ENCODE measurements at regions not wholly inside any gene's neighbourhood (a gene's known extent, or its start where the extent isn't known, plus 50 kb on each side); places are given as distances from the start of the nearest gene placed in this dataset.

GRCh38 chr12:83515306-83516026, 828.8 kb downstream of the TMTC2 start:
- no peak for FAIRE-seq
- TF ChIP-seq EZH2 (IDR thresholded peaks at IDR 0.05; ENCODE audit: low read length), result no peak
- TF ChIP-seq CTCF (optimal IDR thresholded peaks at IDR 0.05 in 1 of 3, IDR thresholded peaks at IDR 0.05 in 1 of 3, conservative IDR thresholded peaks at IDR 0.05 in 1 of 3; ENCODE audit: extremely low read depth in 1 of 3, insufficient read depth in 2 of 3, low read length in 3 of 3), result no peak
- DNase-seq (ENCODE audit: low read depth, low spot score), result no peak
- H3K4me2 ChIP-seq (ENCODE audit: control insufficient read depth, extremely low read depth, insufficient read depth, low read depth, low read length), result no peak overlapping the region
- no peaks in the 10 kb centered on the region for H3K79me2 ChIP-seq (ENCODE audit: control insufficient read depth, insufficient read depth, low read length)
- no peaks in the 10 kb centered on the region for H3K9me3 ChIP-seq (ENCODE audit: control insufficient read depth, low read depth, low read length)
- no peaks in the 10 kb centered on the region for H4K20me1 ChIP-seq (ENCODE audit: control insufficient read depth, extremely low read depth, insufficient read depth, low read length)
- no peaks in the 10 kb centered on the region for H3K4me1 ChIP-seq (ENCODE audit: control insufficient read depth, extremely low read depth, insufficient read depth, low read length)
- dilution Hi-C loops (cut with MboI; ENCODE audit: extremely low pct_ligation_motif_present, low sequenced_read_pairs), result no loop called here
- no peaks in the 10 kb centered on the region for H3K27me3 ChIP-seq (ENCODE audit: control insufficient read depth, extremely low read depth, insufficient read depth, low read length)
- H3K9ac ChIP-seq (ENCODE audit: control insufficient read depth, extremely low read depth, insufficient read depth, low read length), result no peak overlapping the region
- no peak overlapping the region for H2AFZ ChIP-seq (ENCODE audit: control insufficient read depth, low read length)
- no peaks in the 10 kb centered on the region for H3K9me1 ChIP-seq (ENCODE audit: control insufficient read depth, extremely low read depth, insufficient read depth, low read length)
- H3K27ac ChIP-seq (ENCODE audit: control insufficient read depth, insufficient read depth, low read length), result no peak overlapping the region
- no peaks in the 10 kb centered on the region for H3K36me3 ChIP-seq (ENCODE audit: control insufficient read depth in 2 of 2, extremely low read depth in 1 of 2, insufficient read depth in 2 of 2, low read length in 2 of 2)
- no peak overlapping the region for H3K4me3 ChIP-seq (ENCODE audit: control insufficient read depth in 2 of 3, extremely low read depth in 1 of 3, insufficient read depth in 2 of 3, low read depth in 1 of 3, low read length in 3 of 3)

- dilution Hi-C loops (cut with MboI; ENCODE audit: extremely low pct_ligation_motif_present, low sequenced_read_pairs), result no loop called here
- no peaks in the 10 kb centered on the region for H3K9me1 ChIP-seq (ENCODE audit: control insufficient read depth, extremely low read depth, insufficient read depth, low read length)
- no peaks in the 10 kb centered on the region for H3K9me3 ChIP-seq (ENCODE audit: control insufficient read depth, low read depth, low read length)
- H3K27ac ChIP-seq (ENCODE audit: control insufficient read depth, insufficient read depth, low read length), result no peak overlapping the region
- no peak overlapping the region for H3K4me2 ChIP-seq (ENCODE audit: control insufficient read depth, extremely low read depth, insufficient read depth, low read depth, low read length)
- H3K4me3 ChIP-seq (ENCODE audit: control insufficient read depth in 2 of 3, extremely low read depth in 1 of 3, insufficient read depth in 2 of 3, low read depth in 1 of 3, low read length in 3 of 3), result no peak overlapping the region
- no peak overlapping the region for H3K9ac ChIP-seq (ENCODE audit: control insufficient read depth, extremely low read depth, insufficient read depth, low read length)
- no peaks in the 10 kb centered on the region for H3K27me3 ChIP-seq (ENCODE audit: control insufficient read depth, extremely low read depth, insufficient read depth, low read length)
- H2AFZ ChIP-seq (ENCODE audit: control insufficient read depth, low read length), result no peak overlapping the region
- DNase-seq (ENCODE audit: low read depth, low spot score) (no peak), FAIRE-seq (no peak)
- H3K4me1 ChIP-seq (ENCODE audit: control insufficient read depth, extremely low read depth, insufficient read depth, low read length), result no peaks in the 10 kb centered on the region
- no peaks in the 10 kb centered on the region for H3K36me3 ChIP-seq (ENCODE audit: control insufficient read depth in 2 of 2, extremely low read depth in 1 of 2, insufficient read depth in 2 of 2, low read length in 2 of 2)
- no peaks in the 10 kb centered on the region for H4K20me1 ChIP-seq (ENCODE audit: control insufficient read depth, extremely low read depth, insufficient read depth, low read length)
- no peaks in the 10 kb centered on the region for H3K79me2 ChIP-seq (ENCODE audit: control insufficient read depth, insufficient read depth, low read length)
- no peak for TF ChIP-seq EZH2 (IDR thresholded peaks at IDR 0.05; ENCODE audit: low read length)
- TF ChIP-seq CTCF (optimal IDR thresholded peaks at IDR 0.05 in 1 of 3, IDR thresholded peaks at IDR 0.05 in 1 of 3, conservative IDR thresholded peaks at IDR 0.05 in 1 of 3; ENCODE audit: extremely low read depth in 1 of 3, insufficient read depth in 2 of 3, low read length in 3 of 3), result no peak
Observed at GRCh38 chr12:83514372-83514771, 827.7 kb downstream of the TMTC2 start.

All from keratinocyte (primary cell).